ENCODE measurements at regions not wholly inside any gene's neighbourhood (a gene's known extent, or its start where the extent isn't known, plus 50 kb on each side); places are given as distances from the start of the nearest gene placed in this dataset.

DNA sequence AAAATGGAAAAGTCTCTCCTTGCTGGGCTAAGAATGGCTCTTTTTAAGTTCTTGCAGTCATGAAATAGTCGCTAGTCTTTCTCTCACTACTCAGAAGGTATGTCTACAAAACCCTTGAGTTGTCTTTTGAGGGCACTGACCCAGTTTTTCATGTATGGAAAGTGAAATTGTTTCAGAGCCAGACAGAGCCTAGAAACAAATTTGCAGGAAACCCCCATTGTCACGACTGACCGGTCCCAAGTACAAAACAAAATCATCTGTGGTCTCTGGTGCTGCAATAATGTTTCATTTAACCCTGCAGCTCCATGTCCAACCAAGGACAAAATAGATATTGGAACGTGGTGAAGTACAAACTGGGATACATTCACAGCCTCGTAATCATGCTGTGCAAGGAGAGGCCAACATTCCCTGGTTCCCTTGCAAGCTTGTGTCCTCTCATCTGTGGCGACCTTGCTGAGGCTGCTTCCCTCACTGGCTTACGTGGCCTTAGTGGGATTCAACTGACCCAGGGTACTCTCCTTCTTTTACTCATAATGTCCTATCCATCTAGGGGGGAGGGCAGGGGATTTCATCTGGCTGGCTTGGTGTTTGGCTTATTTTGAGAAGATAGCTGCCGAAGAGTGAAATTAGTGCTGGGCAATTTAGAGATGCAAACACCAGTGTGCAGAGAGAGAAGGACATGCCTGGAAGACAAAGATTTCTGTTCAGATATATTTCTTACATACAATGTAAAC, 172.5 kb downstream of the IPMK start:
- TF ChIP-seq, protein P1, sequence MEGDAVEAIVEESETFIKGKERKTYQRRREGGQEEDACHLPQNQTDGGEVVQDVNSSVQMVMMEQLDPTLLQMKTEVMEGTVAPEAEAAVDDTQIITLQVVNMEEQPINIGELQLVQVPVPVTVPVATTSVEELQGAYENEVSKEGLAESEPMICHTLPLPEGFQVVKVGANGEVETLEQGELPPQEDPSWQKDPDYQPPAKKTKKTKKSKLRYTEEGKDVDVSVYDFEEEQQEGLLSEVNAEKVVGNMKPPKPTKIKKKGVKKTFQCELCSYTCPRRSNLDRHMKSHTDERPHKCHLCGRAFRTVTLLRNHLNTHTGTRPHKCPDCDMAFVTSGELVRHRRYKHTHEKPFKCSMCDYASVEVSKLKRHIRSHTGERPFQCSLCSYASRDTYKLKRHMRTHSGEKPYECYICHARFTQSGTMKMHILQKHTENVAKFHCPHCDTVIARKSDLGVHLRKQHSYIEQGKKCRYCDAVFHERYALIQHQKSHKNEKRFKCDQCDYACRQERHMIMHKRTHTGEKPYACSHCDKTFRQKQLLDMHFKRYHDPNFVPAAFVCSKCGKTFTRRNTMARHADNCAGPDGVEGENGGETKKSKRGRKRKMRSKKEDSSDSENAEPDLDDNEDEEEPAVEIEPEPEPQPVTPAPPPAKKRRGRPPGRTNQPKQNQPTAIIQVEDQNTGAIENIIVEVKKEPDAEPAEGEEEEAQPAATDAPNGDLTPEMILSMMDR (IDR thresholded peaks at IDR 0.05), result no peak
- TF ChIP-seq TCF7L2 (IDR thresholded peaks at IDR 0.05; ENCODE audit: low read depth, low read length), result no peak
- TF ChIP-seq POLR2AphosphoS5 (IDR thresholded peaks at IDR 0.05; ENCODE audit: low read depth, low read length), result no peak
- TF ChIP-seq, protein P2, sequence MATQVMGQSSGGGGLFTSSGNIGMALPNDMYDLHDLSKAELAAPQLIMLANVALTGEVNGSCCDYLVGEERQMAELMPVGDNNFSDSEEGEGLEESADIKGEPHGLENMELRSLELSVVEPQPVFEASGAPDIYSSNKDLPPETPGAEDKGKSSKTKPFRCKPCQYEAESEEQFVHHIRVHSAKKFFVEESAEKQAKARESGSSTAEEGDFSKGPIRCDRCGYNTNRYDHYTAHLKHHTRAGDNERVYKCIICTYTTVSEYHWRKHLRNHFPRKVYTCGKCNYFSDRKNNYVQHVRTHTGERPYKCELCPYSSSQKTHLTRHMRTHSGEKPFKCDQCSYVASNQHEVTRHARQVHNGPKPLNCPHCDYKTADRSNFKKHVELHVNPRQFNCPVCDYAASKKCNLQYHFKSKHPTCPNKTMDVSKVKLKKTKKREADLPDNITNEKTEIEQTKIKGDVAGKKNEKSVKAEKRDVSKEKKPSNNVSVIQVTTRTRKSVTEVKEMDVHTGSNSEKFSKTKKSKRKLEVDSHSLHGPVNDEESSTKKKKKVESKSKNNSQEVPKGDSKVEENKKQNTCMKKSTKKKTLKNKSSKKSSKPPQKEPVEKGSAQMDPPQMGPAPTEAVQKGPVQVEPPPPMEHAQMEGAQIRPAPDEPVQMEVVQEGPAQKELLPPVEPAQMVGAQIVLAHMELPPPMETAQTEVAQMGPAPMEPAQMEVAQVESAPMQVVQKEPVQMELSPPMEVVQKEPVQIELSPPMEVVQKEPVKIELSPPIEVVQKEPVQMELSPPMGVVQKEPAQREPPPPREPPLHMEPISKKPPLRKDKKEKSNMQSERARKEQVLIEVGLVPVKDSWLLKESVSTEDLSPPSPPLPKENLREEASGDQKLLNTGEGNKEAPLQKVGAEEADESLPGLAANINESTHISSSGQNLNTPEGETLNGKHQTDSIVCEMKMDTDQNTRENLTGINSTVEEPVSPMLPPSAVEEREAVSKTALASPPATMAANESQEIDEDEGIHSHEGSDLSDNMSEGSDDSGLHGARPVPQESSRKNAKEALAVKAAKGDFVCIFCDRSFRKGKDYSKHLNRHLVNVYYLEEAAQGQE (IDR thresholded peaks at IDR 0.05; ENCODE audit: insufficient read depth in 1 of 2, low read depth in 2 of 2, low read length in 1 of 2), result no peak
- TF ChIP-seq SIN3A (IDR thresholded peaks at IDR 0.05; ENCODE audit: borderline replicate concordance, insufficient read depth, low read depth, low read length), result no peak

All from Panc1 (cell line).